HG03520 (cell line): ENCODE measurements at regions not wholly inside any gene's neighbourhood (a gene's known extent, or its start where the extent isn't known, plus 50 kb on each side); places are given as distances from the start of the nearest gene placed in this dataset.
A peak's percentile ranks its signal among the peaks of the same experiment; 100 is the strongest.
"Not testable (repeated sequence)": the region's sequence is repeated elsewhere in the genome, so short reads cannot be mapped to it uniquely, and the experiment has no call there.

Experiments
- ATAC-seq: cut with Tn5 transposase; IDR thresholded peaks from one replicate; pipeline ENCODE4 v1.9.1; 2021; ENCODE audit warnings: mild to moderate bottlenecking, moderate library complexity; ENCODE audit not compliant: unreplicated experiment

GRCh38 chr5:45893309-45893708, 197.1 kb upstream of the HCN1 start:
- ATAC-seq: no peak

DNA sequence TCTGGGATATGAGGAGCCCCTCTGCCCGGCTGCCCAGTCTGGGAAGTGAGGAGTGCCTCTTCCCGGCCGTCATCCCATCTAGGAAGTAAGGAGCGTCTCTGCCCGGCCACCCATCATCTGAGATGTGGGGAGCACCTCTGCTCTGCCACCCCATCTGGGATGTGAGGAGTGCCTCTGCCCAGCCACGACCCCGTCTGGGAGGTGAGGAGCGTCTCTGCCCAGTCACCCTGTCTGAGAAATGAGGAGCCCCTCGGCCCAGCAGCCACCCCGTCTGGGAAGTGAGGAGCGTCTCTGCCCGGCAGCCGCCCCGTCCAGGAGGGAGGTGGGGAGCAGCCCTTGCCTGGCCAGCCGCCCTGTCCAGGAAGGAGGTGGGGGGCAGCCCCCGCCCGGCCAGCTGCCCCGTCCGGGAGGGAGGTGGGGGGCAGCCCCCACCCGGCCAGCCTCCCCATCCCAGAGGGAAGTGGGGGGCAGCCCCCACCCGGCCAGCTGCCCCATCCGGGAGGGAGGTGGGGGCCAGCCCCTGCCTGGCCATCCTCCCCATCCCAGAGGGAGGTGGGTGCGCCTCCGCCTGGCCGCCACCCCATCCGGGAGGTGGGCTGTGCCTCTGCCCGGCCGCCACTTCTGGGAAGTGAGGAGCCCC, 194.4 kb upstream of the HCN1 start:
- ATAC-seq: not testable (repeated sequence)

DNA sequence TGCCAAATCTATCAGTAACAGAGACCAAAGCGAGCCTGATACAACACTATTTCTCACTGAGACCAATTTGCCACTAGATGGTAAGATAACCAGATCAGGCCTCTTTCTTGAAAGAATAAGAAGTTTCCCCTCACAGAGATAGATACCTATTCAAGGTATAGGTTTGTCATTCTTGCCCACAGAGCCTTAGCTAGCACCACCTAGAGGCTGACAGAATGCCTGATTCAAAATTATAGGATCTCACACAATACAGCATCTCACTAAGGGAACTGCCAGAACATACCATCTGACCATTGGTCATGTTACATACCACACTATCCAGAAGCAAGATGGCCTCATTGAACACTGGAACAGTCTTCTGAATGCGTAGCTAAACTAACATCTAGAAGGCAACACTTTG, 166.6 kb upstream of the HCN1 start:
- ATAC-seq: no peak

DNA sequence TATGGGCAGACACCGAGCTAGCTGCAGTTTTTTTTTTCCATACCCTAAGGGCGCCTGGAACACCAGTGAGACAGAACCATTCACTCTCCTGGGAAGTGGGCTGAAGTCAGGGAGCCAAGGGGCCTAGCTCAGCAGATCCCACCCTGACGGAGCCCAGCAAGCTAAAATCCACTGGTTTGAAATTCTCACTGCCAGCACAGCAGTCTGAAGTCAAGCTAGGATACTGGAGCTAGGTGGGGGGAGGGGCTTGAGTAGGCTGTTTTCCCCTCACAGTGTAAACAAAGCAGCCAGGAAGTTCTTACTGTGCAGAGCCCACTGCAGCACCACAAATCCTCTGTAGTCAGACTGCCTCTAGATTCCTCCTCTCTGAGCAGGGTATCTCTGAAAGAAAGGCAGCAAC, 151.7 kb upstream of the HCN1 start:
- no peak for ATAC-seq

- no peak for ATAC-seq
These were observed 129.9 kb upstream of the HCN1 start for GRCh38 chr5:45826055-45826454.

DNA sequence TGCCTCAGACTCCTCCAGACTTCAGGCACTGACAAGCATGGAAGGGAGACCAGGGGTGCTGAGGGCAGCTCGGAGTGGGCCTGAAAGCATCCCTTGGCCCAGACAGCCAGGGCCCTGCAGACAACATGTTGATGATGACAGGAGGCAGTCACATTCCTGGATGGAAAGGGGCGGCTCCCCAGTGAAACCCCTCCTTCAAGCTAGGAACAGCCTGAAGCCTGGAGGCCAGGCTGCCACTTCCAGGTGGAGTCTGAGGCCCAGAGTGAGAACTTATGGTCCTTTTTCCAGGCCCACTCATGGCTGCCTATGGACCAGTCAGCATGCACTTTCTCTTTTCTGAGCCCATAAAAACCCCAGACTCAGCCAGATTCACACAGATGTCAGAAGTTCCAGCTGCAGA, 104.2 kb upstream of the HCN1 start:
- ATAC-seq: no peak

DNA sequence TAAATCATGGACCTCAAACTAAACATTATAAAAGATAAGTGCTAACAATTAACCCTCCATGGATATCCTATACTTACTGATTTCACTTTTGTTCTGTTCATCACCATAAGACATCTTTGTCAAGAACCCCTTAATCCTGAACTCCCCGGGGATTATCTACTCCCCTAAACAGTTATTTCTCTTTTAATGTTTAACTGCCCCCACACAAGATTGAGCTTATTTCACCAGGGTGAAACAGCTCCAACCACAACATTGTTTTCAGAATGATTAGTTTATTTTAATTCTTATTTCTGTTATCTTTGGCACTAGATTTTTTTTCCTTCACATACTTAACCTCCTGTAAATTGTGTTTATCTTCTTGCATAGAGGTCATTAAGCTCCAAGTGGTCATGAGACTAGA, 103.2 kb upstream of the HCN1 start:
- ATAC-seq: no peak

- no peak for ATAC-seq
These were observed 100.9 kb upstream of the HCN1 start for GRCh38 chr5:45796959-45797553.

DNA sequence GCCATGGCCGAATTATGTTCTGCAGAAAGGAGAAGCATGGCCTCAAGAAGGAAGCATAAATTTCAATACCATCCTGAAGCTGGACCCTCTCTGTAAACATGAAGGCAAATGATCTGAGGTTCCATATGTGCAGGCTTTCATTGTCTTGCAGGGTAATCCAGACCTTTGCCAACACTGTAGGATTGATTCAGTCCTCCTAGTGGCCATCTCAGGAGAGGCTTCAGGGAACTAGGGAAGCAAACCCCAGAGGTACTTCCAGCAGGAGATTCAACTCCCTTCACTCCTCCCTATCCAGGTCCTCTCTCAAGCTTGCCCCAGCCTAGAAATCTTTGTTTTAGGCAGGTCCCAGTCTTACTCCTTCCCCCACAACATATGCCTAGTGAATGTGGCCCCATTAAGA, 99.3 kb upstream of the HCN1 start:
- ATAC-seq: no peak

- peak; percentile 79 for ATAC-seq
These were observed 97.7 kb upstream of the HCN1 start for GRCh38 chr5:45793638-45794532.

DNA sequence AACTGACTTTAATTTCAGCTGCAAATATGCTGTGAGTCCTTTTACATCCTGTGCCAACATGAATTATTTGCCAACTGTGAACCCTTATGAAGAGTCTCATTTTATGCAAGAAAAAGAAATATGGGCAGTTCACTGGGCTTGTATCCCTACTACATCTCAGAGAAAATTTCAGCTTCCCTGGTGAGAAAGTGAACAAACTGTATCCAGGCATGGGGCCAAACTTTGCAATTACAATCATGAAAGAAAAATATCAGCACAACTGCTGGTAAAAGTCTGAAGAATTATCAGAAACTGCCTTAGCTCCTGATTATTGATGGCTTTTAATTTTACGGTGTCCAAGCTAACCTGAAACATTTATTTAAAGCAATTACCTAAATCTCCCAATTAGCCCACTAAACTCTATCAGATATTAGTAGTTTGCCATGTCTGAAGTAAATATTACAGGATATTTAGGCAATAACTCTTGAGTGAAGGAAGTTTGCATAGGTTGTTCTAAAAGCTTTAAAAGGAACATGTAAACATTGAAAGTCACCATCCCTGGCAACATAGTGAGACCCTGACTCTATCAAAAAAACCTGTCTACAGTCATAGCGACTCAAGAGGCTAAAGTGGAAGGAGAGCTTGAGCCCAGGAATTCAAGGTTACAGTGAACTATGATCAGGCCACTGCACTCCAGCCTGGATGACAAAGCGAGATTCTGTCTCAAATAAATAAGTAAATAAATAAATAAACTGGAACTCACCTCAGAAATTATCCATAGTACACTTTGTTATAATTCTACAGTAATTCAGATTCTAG, 83.9 kb upstream of the HCN1 start:
- no peak for ATAC-seq

- ATAC-seq: no peak
These were observed 78.3 kb upstream of the HCN1 start for GRCh38 chr5:45774528-45774927.

DNA sequence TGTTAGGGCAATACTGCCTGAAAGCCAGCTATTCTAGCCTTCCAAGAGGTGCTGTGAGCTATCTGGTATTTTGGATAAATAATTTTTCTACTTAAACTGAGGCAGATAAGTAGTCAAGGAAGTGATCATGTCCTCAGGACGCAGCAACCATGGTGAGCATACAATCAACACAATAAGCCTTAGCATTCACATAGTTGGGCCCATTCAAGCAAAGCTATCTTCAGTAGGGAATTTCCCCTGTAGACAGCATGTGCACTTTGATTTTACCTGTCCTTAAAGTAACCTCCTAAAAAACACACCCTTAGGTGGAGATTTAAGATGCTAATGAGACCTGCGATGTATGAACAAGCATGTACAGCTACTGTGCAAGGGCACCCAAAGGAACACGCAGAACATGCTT, 76.2 kb upstream of the HCN1 start:
- no peak for ATAC-seq

DNA sequence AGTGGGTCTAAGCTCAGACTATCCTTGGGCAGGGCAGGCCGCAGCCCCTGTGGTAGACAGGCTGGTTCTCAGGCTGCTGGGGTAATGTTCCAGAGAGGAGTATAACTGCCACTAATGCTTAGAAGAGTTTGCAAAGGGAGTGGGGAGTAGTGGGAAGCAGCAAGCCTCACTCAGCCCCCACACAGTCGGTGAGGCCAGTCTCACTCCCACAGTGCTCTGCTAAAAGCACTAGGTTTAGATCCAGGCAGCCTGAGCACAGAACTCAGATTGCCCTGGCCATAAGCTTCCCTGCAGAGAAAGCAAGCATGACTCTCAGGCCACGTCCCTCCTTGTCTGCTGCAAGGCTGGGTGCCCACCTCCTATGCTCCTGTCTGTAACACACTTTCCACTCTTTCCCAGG, 69.4 kb upstream of the HCN1 start:
- ATAC-seq: no peak

GRCh38 chr5:45750574-45750973, 54.4 kb upstream of the HCN1 start:
- ATAC-seq: no peak

DNA sequence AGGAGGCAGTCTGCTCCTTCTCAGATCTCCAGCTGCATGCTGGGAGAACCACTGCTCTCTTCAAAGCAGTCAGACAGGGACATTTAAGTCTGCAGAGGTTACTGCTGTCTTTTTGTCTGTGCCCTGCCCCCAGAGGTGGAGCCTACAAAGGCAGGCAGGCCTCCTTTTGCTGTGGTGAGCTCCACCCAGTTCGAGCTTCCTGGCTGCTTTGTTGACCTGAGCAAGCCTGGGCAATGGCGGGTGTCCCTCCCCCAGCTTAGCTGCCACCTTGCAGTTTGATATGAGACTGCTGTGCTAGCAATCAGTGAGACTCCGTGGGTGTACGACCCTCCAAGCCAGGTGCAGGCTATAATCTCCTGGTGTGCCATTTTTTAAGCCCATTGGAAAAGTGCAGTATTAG, 52.3 kb upstream of the HCN1 start:
- not testable (repeated sequence) for ATAC-seq
